ENCODE measurements at regions not wholly inside any gene's neighbourhood (a gene's known extent, or its start where the extent isn't known, plus 50 kb on each side); places are given as distances from the start of the nearest gene placed in this dataset.
A peak's percentile ranks its signal among the peaks of the same experiment; 100 is the strongest.

GRCh38 chr21:31509194-31510017 is 150.1 kb upstream of the SOD1 start:
- ATAC-seq (peak; percentile 96), FAIRE-seq (peak; percentile 92), DNase-seq (ENCODE audit: extremely low read depth in 1 of 4, low spot score in 3 of 4) (peak; percentile 72 to 83 (median 75))
- intact Hi-C loops (cut with micrococcal nuclease) = no loop called here
- ChIA-PET POLR2A (no interaction called here), CTCF (ENCODE audit: low intra/inter-chr PET ratio) (interaction anchor here (0.6 kb wide), 1 partner anchor 314 kb away, joined by 4 read pairs; no protein-coding TSS in a partner anchor)
- Histone ChIP-seq H3K27me3 (ENCODE audit: control insufficient read depth in 2 of 2, insufficient read depth in 2 of 2, low read length in 2 of 2) (peaks cover 2 to 28% of the 10 kb centered on the region in 2 experiments; a peak in 4 of 5 replicates), H2AFZ (ENCODE audit: low read depth, low read length) (no peak overlapping the region; the same call in 1 of the 2 replicates), H3K9me3 (replicated peaks; ENCODE audit: control insufficient read depth, insufficient read depth, low read depth, low read length) (no peaks in the 10 kb centered on the region), H3K36me3 (ENCODE audit: control insufficient read depth, insufficient read depth, low read length) (no peaks in the 10 kb centered on the region), H3K9me1 (ENCODE audit: control insufficient read depth, insufficient read depth, low read length) (no peaks in the 10 kb centered on the region), H3K79me2 (ENCODE audit: control insufficient read depth, insufficient read depth, low read length) (no peaks in the 10 kb centered on the region), H3K4me1 (replicated peaks in 1 of 2; ENCODE audit: control insufficient read depth in 2 of 2, insufficient read depth in 2 of 2, low read length in 2 of 2) (peaks cover 0 to 3% of the 10 kb centered on the region in 2 experiments; a peak in 3 of 5 replicates), H3K9ac (ENCODE audit: insufficient read depth in 1 of 2, low read depth in 2 of 2, low read length in 2 of 2) (no peak overlapping the region), H3K27ac (ENCODE audit: extremely low read depth, low read depth, low read length) (no peak overlapping the region), H3K4me3 (no peak overlapping the region), H3K4me2 (ENCODE audit: insufficient read depth, low read length) (peak overlapping the region; percentile 8; the same call in 1 of the 2 replicates), H4K20me1 (replicated peaks; ENCODE audit: control insufficient read depth, insufficient read depth, low read length) (0 out of 2 replicates have a peak, but pooled peaks cover 6% of the 10 kb centered on the region)
- in situ Hi-C loops (cut with MboI) = no loop called here
- whole genome bisulfite sequencing (ENCODE audit: insufficient coverage, low coverage, missing lambda C conversion rate) = 10% methylated on average over 14 of the region's 14 CpGs
- no TSS peak for BruUV-seq (replicated peaks)
- TF ChIP-seq ARID1B (IDR thresholded peaks at IDR 0.05) = peak; percentile 43; the same call in 1 of the 2 replicates
- peak; percentile 47 for TF ChIP-seq TEAD4 (IDR thresholded peaks at IDR 0.05; ENCODE audit: low read length)
- no peak for TF ChIP-seq TEAD4 (CRISPR knock-in tag; IDR thresholded peaks at IDR 0.05; ENCODE audit: borderline replicate concordance)
- TF ChIP-seq ZNF133 (CRISPR knock-in tag; IDR thresholded peaks at IDR 0.05) = no peak
- TF ChIP-seq ESRRA (IDR thresholded peaks at IDR 0.05; ENCODE audit: borderline replicate concordance, low read depth) = no peak
- peak; percentile 82 for TF ChIP-seq C11orf30 (IDR thresholded peaks at IDR 0.05; ENCODE audit: low read depth)
- peak; percentile 71 for TF ChIP-seq MGA (IDR thresholded peaks at IDR 0.05)
- peak; percentile 93 for TF ChIP-seq NFE2 (IDR thresholded peaks at IDR 0.05; ENCODE audit: low read depth)
- TF ChIP-seq VEZF1 (CRISPR knock-in tag; IDR thresholded peaks at IDR 0.05) = 0 out of 2 replicates have a peak, but pooled peaks have one; percentile 19
